Spleen (tissue), 11 donors: ENCODE measurements at regions not wholly inside any gene's neighbourhood (a gene's known extent, or its start where the extent isn't known, plus 50 kb on each side); places are given as distances from the start of the nearest gene placed in this dataset.
A peak's percentile ranks its signal among the peaks of the same experiment; 100 is the strongest.

Experiments
- DNase-seq: peaks from one replicate; pipeline ENCODE4 v3.0.0-alpha.2; 2020
- H3K27ac ChIP-seq, 8 donors: fragments of 200-600 bp; sonication (generic) in 7 of 8; 1 replicate in 4 of 8; 2 replicates in 4 of 8; pipeline versions ENCODE4 v1.5.0 to v1.8.0; 2016 to 2021; ENCODE audit warnings: inconsistent platforms in 4 of 8, mild to moderate bottlenecking in 4 of 8, moderate library complexity in 1 of 8
- H3K27me3 ChIP-seq, 7 donors: fragments of 200-600 bp; sonication (generic) in 6 of 7; replicated peaks in 1 of 7; 1 replicate in 4 of 7; 2 replicates in 3 of 7; pipeline versions ENCODE4 v1.5.0 to v1.8.0; 2016 to 2021; ENCODE audit warnings: inconsistent platforms in 3 of 7, mild to moderate bottlenecking in 1 of 7
- H3K36me3 ChIP-seq, 6 donors: fragments of 200-600 bp; sonication (generic) in 5 of 6; 1 replicate in 4 of 6; 2 replicates in 2 of 6; pipeline versions ENCODE4 v1.5.0 to v1.8.0; 2016 to 2021; ENCODE audit warnings: inconsistent platforms in 2 of 6
- H3K4me1 ChIP-seq, 6 donors: fragments of 200-600 bp; sonication (generic) in 5 of 6; 1 replicate in 3 of 6; 2 replicates in 3 of 6; pipeline versions ENCODE4 v1.5.0 to v1.8.0; 2016 to 2021; ENCODE audit warnings: inconsistent platforms in 3 of 6
- H3K4me3 ChIP-seq, 8 donors: fragments of 200-600 bp; sonication (generic) in 7 of 8; 1 replicate in 4 of 8; 2 replicates in 4 of 8; pipeline versions ENCODE4 v1.5.0 to v1.8.0; 2016 to 2021; ENCODE audit warnings: inconsistent platforms in 4 of 8, mild to moderate bottlenecking in 4 of 8, moderate library complexity in 2 of 8
- H3K9me3 ChIP-seq, 8 donors: fragments of 200-600 bp; sonication (generic) in 7 of 8; 1 replicate in 4 of 8; 2 replicates in 4 of 8; pipeline versions ENCODE4 v1.5.0 to v1.8.0; 2016 to 2021; ENCODE audit warnings: inconsistent platforms in 4 of 8
- POLR2A ChIP-seq, 3 donors: fragments of 450-650 bp; IDR thresholded peaks; one replicate each; pipeline ENCODE4 v1.5.1; 2017; ENCODE audit warnings: antibody characterized with exemption in 3 of 3, mild to moderate bottlenecking in 1 of 3
- POLR2AphosphoS5 ChIP-seq, 3 donors: sonication (generic); formaldehyde crosslinking; IDR thresholded peaks; one replicate each; pipeline ENCODE4 v1.5.1; 2017; ENCODE audit warnings: antibody characterized with exemption in 3 of 3
- WGBS, 5 donors: extraction: QIAGEN DNeasy Blood & Tissue Kit in 3 of 5; methylation state at CpG; one replicate each; pipeline versions ENCODE4 v1.1.5 to v1.1.7; 2013 to 2018; 5-methylcytosine and 5-hydroxymethylcytosine counted together
- intact Hi-C: fragments of 100-400 bp; cut with DNase I; formaldehyde crosslinking; loops from one replicate; pipeline ENCODE4 v1.15.0; 2023; ENCODE audit warnings: low total_unique reads
- TF ChIP-seq, protein P1 (sequence below), 11 experiments: fragments of 200-600 bp in 7 of 11; fragments of 450-650 bp in 4 of 11; sonication (generic) in 4 of 11; IDR thresholded peaks in 8 of 11; conservative IDR thresholded peaks in 3 of 11; 1 replicate in 7 of 11; 2 replicates in 4 of 11; pipeline versions ENCODE4 v1.4.0 to v1.8.0; 2016 to 2021; ENCODE audit warnings: antibody characterized with exemption in 11 of 11, inconsistent platforms in 4 of 11, mild to moderate bottlenecking in 1 of 11
- donor health status: healthy with polysubstance abuse.
- donor health status: DM: no; HTN: no; CAD: no; lungs with moderate emphysema.
- donor health status: DM: no; HTN: no; CAD: no.
- donor health status: Bipolar disorder and iron deficiency.
- donor health status: healthy.
- donor health status: DM: no; HTN: no; CAD: no.
- donor health status: DM: yes; HTN: yes; CAD: no.

DNA sequence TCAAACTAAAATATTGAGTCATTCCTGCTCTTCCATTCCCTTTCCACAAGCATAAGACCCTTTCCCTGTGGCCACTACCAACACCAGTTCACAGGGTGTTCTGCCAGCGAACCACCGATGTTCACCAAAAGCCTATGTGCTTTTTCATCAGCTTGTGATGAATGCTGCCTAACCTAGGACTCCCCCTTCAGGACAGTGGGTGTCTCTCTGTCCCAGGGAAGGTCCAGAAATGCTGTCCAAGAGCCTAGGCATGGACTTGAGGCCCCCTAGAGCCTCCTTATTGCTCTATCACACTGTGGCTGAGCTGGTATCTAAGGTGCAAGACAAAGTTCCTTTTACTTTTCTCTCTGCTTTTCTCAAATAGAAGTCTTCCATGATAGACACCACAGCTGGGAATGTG, 1015.6 kb downstream of the PCDH19 start:
- no peak for DNase-seq
- Histone ChIP-seq H3K27ac (no peak overlapping the region), H3K9me3 (peaks cover 0 to 15% (median 2%) of the 10 kb centered on the region in 8 donors), H3K4me1 (no peaks in the 10 kb centered on the region), H3K4me3 (no peak overlapping the region), H3K36me3 (no peaks in the 10 kb centered on the region), H3K27me3 (peaks cover 0 to 5% (median 0%) of the 10 kb centered on the region in 7 donors)
- intact Hi-C loops = no loop called here
- WGBS, 5 donors = 67 to 94% (median 84%) methylated on average over 2 of the region's 2 CpGs
- no peak for TF ChIP-seq POLR2A (IDR thresholded peaks at IDR 0.05)
- no peak for TF ChIP-seq POLR2AphosphoS5 (IDR thresholded peaks at IDR 0.05)
- TF ChIP-seq, protein P1, sequence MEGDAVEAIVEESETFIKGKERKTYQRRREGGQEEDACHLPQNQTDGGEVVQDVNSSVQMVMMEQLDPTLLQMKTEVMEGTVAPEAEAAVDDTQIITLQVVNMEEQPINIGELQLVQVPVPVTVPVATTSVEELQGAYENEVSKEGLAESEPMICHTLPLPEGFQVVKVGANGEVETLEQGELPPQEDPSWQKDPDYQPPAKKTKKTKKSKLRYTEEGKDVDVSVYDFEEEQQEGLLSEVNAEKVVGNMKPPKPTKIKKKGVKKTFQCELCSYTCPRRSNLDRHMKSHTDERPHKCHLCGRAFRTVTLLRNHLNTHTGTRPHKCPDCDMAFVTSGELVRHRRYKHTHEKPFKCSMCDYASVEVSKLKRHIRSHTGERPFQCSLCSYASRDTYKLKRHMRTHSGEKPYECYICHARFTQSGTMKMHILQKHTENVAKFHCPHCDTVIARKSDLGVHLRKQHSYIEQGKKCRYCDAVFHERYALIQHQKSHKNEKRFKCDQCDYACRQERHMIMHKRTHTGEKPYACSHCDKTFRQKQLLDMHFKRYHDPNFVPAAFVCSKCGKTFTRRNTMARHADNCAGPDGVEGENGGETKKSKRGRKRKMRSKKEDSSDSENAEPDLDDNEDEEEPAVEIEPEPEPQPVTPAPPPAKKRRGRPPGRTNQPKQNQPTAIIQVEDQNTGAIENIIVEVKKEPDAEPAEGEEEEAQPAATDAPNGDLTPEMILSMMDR (IDR thresholded peaks at IDR 0.05 in 8 of 11, conservative IDR thresholded peaks at IDR 0.05 in 3 of 11) = no peak

DNA sequence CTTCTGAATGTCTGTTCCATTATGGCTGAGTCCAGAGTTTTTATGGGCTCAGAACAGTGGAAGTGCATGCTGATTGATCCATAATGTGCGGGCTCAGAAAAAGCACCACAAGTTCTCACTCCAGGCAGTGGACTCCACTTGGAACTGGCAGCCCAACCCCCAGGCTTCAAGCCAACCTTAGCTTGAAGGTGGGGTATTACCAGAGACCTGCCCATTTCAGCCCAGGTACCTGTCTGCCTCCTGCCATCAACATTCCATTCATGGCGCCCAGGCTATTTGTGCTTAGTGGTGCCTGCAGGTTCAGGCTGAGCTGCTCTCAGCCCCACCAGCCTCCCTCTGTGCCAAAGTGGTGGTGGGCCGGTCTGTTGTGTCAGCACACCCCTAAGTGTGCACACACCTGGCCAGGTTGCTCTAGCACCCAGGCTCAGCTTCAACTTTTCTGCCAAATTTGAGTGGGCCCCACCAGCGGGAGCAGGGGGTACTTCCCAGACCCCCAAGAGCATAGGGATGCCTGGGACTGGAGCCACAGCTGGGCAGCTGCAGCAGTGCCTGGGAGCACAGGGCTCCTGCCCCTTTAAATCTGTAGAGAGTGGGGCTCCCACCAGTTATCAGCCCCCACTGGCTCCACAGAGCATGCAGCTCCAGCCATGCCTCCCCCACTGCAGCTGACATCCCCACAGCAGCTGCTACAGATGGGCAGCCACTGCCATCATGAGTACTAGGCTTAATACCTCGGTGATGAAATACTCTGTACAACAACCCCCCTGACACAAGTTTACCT, 1025.3 kb downstream of the PCDH19 start:
- TF ChIP-seq POLR2AphosphoS5 (IDR thresholded peaks at IDR 0.05) = no peak
- TF ChIP-seq, protein P1 (IDR thresholded peaks at IDR 0.05 in 8 of 11, conservative IDR thresholded peaks at IDR 0.05 in 3 of 11) = no peak
- TF ChIP-seq POLR2A (IDR thresholded peaks at IDR 0.05) = no peak
- intact Hi-C loops = no loop called here
- Histone ChIP-seq H3K36me3 (no peaks in the 10 kb centered on the region), H3K4me3 (no peak overlapping the region), H3K27me3 (no peaks in the 10 kb centered on the region), H3K4me1 (no peaks in the 10 kb centered on the region), H3K9me3 (peaks cover 0 to 35% (median 4%) of the 10 kb centered on the region in 8 donors), H3K27ac (no peak overlapping the region)
- peak; percentile 51 for DNase-seq
- WGBS, 5 donors = 75 to 89% (median 85%) methylated on average over 3 to 5 of the region's 5 CpGs

DNA sequence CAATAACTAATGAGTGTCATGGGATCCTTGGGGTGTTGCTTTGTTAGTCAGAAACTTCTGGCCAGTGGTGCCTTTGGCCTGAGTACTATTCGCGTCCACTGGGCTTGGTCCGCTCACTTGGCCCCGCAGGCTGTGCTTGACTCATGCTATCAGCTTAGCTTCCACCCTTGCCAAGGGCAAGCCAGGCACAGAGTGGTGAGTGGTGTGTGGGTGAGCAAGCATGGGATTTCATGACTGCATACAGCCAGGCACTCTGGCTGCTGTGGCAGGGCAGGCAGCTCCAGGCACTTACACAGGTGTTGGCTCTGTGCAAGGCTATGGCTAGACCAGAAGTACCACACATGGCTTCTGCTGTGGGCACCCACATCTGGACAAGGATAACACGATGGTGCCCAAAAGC, 1026.3 kb downstream of the PCDH19 start:
- no peak overlapping the region for H3K27ac ChIP-seq
- 90 to 92% (median 91%) methylated on average over 2 to 5 of the region's 5 CpGs for WGBS, 5 donors
- TF ChIP-seq POLR2AphosphoS5 (IDR thresholded peaks at IDR 0.05) (no peak), POLR2A (IDR thresholded peaks at IDR 0.05) (no peak)
- TF ChIP-seq, protein P1 (IDR thresholded peaks at IDR 0.05 in 8 of 11, conservative IDR thresholded peaks at IDR 0.05 in 3 of 11) = no peak
- H3K4me3 ChIP-seq = no peak overlapping the region
- peaks cover 0 to 27% (median 2%) of the 10 kb centered on the region in 8 donors for H3K9me3 ChIP-seq
- DNase-seq = peak; percentile 60
- no peaks in the 10 kb centered on the region for H3K27me3 ChIP-seq
- no peaks in the 10 kb centered on the region for H3K4me1 ChIP-seq
- no peaks in the 10 kb centered on the region for H3K36me3 ChIP-seq
- intact Hi-C loops = no loop called here

DNA sequence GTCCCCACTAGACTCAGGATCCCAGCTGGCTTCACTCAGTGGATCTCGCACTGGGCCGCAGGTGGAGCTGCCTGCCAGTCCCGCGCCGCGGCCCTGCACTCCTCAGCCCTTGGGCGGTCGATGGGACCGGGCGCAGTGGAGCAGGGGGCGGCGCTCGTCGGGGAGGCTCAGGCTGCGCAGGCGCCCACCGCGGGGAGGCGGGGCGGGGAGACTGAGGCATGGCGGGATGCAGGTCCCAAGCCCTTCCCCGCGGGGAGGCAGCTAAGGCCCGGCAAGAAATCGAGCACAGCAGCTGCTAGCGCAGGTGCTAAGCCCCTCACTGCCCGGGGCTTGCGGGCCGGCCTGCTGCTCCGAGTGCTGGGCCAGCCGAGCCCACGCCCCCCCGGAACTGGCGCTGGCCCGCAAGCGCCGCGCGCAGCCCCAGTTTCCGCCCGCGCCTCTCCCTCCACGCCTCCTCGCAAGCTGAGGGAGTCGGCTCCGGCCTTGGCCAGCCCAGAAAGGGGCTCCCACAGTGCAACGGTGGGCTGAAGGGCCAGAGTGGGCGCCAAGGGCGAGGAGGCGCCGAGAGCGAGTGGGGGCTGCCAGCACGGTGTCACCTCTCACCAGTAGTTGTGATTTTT, 1038.0 kb downstream of the PCDH19 start:
- TF ChIP-seq POLR2A (IDR thresholded peaks at IDR 0.05) = no peak
- TF ChIP-seq, protein P1 (IDR thresholded peaks at IDR 0.05 in 8 of 11, conservative IDR thresholded peaks at IDR 0.05 in 3 of 11) = no peak
- no peak for TF ChIP-seq POLR2AphosphoS5 (IDR thresholded peaks at IDR 0.05)
- no peaks in the 10 kb centered on the region for H3K4me1 ChIP-seq
- no peak overlapping the region for H3K4me3 ChIP-seq
- no peak overlapping the region for H3K27ac ChIP-seq
- intact Hi-C loops = no loop called here
- no peaks in the 10 kb centered on the region for H3K36me3 ChIP-seq
- no peaks in the 10 kb centered on the region for H3K27me3 ChIP-seq
- peaks cover 0 to 6% (median 0%) of the 10 kb centered on the region in 8 donors for H3K9me3 ChIP-seq
- WGBS, 5 donors = 75 to 95% (median 95%) methylated on average over 14 to 53 of the region's 53 CpGs
- peak; percentile 58 for DNase-seq
